HG03103 (cell line): ENCODE measurements at regions not wholly inside any gene's neighbourhood (a gene's known extent, or its start where the extent isn't known, plus 50 kb on each side); places are given as distances from the start of the nearest gene placed in this dataset.

Source experiments
- ATAC-seq: cut with Tn5 transposase; IDR thresholded peaks from one replicate; pipeline ENCODE4 v1.9.1; 2021; ENCODE audit warnings: low read depth; ENCODE audit not compliant: unreplicated experiment

DNA sequence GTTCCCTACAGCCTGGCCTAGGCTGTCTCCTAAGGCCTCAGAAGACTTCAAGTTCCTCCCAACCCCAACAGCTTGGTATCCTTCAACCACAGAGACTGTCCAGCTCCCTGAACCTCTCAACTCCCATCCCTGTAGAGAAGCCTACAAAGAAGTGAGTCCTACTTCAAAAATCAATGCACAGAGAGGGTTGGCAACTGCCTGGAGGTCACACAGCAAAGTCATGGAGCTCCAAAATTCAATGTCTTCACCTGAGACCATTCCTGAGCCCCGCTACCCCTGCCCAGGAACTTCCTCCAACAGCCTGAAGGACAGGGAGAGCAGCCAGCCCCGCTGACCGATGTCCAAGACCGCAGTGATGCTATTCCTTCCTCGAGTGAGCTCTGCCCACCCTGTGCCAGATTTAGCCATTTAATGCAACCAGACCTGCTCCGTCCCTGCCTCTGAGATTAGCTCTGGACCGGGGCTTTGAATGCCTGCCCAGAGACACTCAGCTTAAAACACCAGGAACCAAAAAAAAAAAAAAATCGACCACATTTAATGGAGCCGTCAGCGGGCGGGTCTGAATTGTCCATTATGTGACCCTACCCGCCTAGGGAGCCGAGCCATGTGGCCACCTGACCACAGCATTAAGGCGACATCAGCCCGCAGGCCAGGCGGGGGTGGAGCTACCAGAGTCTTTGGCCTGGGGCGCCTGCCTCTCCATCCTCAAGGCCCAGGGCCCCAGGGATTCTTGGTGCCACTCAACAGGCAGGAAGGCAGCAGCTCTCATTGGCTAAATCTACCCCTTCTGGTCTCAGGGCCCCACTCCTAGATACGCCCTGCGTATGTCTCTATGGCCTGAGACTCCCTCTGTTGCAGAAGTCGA is 148.6 kb downstream of the SYF2 start:
- no peak for ATAC-seq

DNA sequence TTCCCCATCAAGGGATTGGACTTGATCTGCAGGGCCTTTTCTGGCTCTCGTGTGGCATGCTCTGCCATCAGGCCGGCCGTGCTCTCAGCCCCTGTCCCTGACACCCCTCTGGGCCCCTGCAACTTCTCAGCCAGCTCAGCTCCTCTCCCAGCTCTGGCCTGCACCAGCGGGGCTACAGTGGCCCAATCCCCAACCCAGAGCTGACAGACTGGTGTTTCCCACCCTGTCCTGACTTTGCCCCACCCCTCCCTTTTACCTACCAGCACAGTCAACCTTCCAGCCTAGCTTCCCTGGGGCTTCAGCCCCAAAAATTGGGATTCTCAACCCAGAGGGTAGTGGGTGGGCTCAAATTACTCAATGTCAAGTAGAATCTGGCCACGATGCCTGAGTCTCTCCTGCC is 149.3 kb downstream of the SYF2 start:
- no peak for ATAC-seq

DNA sequence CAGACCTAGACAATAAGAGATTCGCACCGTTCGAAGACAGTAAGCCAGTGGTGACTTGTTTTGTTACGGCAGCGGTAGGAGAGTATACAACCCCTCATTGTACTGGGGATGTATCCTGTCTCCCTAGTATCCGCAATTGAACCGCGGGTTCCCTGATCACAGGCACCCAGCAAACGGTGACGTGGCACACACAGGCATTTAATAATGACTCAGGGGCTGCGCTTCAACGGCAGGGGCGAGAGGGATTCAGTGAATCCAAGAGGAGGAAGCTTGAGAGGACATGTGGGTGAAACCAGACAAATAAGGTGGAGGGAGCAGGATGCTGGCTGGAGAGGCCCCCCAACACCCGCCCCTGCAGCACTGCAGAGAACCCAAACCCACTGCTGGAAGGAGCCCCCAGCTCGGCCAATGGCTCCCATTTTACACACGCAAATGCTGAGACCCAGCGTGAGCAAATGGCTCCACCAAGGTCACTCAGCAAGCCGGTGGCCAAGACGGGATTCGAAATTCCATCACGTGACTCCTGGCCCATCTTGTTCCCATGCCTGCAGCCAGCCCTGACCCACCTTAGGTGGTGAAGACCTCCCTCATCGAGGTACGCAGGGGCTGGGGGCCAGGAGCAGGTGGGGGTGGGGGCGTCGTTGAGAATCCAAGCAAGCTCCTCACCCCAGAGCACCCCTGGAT is 149.9 kb downstream of the SYF2 start:
- ATAC-seq, result no peak

DNA sequence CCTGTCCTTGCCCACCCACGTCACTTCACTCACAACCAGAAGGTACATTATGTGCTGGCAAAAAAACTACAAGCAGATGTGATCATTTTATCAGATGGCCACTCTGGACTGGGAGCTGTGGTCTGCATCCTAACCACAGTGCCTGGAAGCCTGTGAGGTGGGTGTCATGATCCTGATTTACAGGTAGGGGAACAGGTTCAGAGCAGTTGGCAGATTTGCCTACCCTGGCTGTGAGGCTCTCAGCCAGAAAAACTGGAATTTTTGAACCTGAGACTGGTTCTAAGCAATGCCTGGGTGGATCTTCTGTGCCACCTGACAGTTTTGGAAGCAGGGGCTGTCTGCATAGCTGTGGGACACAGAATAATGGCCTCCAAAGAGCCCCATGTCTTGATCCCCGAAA is 150.8 kb downstream of the SYF2 start:
- no peak for ATAC-seq

DNA sequence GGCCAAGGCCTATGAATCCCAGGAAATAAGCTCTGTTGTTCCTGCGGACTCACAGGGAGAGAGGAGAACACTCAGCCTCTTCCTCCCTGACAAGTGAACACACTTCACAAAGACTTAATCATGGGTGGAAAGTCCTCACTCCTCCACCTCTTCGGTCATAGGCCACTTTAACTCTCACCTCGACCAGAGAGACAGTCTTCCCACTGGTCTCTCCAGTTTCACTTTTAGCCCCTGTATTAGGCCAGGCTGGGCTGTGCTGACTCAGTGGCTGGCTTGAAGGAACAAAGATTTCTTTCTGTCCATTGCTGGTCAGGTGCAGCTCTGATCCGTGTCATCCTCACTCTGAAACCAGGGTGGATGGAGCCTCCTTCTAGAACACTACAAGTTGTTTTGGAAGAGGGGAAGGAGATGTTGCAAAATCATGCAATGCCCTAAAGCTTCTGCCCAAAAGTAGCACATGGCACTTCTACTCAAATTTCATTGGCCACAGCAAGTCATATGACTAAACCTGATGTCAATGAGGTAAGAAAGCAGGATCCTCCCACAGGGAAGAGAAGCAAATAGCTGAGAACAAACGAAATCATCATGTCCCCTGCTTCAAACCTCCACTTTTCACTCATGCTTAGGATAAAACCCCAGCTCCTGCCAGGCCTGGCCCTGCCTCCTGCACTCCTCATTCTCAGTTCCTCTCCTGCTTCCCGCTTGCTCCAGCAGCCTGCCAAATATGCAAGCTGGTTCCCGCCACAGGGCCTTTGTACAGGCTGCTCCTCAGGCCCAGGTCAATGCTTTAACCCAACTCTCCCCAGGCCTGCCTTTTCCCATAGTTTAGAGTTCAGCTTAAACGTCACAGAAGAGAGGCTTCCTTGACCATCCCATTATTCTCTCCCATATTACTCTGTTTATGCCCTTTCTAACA is 150.5 kb upstream of the RUNX3 start:
- no peak for ATAC-seq

DNA sequence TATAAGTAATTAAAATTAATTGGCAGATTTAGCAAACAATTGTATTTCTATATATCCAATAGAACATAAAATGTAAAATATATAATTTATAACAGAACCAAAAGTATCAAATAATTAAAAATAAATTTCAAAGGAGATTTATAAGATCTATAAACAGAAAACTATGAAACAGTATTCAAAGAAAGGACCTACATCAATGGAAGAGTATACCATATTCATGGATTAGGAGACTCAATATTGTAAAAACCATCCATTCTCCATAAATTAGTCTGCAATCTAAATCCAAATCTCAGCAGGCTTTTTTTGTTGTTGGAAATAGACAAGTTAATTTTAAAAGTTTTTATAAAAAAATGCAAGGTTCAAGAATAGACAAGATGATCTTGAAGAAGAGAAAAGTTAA is 149.0 kb upstream of the RUNX3 start:
- no peak for ATAC-seq

DNA sequence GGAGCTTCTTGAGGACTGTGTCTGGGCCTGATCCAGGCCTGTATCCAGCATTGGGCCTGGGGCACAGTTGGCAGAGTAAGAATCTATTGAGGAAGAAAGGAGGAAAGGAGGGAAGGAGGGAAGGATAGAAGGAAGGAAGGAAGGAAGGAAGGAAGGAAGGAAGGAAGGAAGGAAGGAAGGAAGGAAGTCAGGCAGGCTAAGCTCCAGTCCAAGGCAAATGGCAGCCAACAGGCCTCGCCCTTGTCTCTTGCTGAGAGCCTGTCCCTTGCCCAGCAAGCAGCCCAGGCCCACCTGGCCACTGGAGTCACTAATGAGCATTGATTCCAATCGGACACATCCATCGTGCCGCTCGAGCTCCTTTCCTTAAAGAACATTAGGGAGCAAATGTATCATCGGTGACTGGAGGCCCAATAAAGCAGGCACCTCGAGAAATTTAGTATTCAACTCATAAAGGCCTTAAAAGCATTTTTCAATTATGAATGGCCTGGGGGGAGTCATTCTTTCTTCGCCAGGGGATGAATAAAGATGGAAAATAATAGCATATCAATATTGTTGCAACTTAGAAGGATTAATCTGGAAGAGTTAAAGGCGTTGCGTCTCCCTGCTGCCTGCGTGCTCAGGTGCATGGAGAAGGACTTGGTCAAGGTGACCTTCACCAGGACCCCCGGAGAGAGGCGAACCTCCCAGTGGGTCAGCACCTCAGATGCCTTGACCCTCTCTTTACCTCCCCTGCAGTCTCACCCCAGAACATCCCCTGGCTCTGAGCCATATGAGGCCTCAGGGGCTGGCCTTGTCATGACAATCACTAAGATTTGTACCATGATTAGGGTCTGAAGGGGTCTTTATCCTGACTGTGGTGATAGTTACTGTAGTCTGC is 144.5 kb upstream of the RUNX3 start:
- no peak for ATAC-seq

DNA sequence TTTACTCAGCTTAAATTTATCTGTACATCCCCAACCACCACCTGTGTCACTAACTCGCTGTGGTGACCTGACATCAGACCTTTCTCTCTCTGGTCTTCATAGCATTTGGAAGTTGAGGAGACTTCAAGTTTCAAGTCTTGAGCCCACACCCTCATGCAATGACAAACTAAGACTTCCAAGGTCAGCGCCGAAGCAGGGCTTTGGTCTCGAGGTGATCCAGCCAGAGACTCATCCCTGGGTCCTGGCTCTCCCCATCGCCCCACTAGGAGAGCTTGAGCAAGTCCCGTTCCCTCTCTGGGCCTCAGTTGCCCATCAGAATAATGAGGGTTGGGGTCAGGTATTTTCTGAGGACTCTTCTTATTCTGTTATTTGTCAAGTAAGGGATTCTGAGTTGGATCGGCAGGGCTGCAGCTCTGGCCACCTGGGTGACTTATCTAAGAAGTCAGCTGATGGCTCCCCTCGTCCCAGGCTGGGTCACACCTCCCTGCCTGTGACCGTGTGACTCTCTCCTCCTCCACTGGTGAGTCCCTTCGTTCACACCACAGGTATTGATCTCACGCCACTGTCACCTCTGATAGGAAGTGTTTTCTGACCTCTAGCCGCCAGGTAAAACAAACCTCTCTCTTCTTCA is 143.7 kb upstream of the RUNX3 start:
- no peak for ATAC-seq

DNA sequence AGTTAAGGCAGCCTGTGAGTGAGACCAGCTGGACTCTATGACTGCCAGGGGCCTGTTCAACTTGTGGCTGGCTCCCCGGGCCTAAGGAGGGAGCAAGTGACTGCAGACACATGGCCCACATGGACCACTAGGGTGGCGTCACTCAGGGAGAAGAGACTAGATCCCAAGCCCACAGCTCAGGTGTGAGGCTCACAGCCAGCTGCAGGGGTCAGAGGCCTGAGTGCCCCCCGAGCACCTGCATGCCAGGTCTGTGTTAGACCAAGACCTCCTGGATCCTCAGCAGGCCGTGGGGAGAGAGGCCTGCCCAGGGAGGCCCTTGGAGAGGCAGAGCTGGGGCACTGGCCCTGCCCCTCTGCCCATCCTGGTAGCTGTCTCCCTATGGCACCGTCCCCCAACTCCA is 142.4 kb upstream of the RUNX3 start:
- no peak for ATAC-seq

DNA sequence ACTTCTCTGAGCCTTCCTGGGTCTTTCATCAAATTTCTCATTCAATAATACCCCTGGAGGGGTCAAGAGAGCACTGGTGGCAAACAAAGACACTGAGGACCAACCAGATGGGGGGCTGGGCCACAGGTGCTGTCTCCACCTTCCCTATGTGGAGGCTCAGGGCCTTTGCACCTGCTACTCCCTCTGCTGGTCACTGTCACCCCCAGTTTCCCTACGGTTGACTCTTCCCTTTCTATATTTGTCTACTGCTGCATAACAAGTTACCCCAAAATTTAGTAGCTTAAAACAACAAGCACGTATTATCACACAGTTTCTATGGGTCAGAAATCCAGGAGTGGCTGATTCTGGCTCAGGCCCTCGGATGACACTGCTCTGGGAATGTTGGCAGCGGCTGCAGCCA is 138.8 kb upstream of the RUNX3 start:
- no peak for ATAC-seq

DNA sequence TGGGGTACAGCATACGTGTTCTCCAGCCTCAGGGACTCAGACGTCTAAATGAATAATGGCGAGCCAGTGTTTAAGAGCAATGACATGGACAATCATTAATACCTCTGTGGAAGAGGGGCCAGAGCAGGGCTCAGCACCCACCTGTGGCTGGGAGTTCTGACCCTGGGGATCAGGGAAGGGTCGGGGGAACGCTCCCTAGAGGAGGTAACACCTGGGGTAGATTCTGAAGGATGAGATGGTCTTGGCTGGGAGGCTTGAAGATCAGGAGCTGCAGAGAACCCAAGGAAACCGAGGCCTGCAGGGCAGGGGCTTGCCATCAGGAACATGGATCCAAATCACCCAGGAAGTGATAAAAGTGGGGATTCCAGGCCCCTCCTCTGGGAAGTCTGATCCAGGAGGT is 138.2 kb upstream of the RUNX3 start:
- ATAC-seq, result no peak

DNA sequence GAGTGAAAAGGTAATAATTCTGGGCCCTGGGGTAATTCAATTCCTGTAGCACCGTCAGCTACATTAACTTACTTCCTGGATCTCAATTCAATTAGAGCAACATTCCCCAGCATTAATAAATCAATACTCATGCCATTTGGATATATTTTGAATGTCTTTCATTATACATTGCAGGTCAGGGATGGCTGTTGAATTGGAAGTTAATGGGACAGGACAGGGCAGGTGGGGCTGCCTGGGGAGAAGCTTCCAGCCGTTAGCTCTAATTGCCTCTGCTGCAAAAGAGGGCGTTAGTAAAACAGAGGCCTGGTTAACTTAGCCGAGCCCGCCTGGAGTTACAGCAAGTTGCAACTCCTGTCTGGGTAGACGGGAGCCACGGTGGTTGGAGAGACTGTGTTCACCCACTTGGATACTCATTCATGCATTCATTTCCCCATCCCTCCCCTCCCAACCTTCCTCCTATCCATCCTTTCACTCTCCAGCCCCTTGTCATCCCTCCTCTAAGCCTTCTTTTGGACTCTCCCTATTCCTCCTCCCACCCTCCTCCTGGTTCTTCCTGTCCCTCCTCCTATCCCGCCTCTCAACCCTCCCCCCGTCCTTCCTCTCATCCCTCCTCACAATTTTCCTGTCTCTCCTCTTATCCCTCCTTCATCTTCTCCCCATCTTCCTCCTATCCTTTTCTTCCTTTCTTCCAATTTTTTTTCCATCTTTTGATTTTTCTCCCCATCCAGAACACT is 137.6 kb upstream of the RUNX3 start:
- no peak for ATAC-seq

DNA sequence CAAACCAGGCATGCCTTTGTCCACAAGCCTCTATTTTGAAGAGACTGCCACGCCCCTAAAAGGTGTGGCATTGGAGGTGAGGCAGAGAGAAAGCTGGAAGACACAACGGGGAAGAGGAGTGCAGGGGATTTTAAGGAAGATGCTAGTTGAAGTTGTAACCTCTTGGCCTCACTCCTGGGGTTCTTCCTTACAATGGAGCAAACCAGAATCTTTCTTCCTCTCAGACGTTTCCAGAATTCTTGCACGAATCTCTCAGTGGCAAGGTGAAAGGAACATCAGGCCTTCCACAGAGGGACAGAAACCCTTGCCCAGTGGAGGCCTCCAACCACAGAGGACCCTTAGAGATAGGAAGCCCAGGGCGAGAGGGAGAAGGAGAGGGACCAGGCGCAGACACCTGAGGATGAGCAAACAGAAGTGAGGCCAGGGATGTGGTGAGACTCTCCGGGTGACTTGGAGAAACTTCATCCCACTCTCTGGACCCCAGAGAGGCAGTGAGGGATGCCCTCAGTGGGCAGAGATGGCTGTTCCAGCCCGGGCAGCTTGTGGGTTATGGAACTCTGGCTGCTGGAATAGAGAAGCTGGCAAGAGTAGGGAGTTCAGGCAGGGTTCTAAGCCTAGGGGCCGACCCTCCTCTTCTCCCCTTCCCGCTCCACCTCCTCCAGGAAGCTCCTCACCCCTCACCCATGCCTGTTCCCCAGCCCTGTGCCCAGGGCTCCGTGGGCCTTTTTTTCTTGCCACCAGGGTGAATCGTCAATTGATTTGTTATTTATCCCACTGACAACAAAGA is 136.8 kb upstream of the RUNX3 start:
- no peak for ATAC-seq

DNA sequence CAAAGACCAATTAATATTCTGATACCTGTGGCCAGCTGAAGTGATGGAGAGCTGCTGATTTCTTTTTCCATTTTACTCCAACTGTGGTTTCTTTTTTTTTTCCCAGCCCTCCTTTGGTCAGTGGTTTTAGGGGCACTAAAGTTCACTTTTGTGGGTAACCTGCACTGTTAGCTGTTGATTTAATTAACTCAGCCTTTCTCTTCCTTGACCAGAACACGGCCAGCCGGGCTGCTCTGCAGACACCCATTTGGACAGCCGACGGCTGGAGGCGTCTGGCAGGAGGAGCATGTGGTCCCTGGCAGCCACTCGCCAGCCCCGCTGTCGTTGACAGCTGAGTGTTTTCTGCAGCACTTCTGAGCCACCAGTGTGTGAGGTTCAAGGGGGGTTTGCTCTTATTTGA is 136.2 kb upstream of the RUNX3 start:
- ATAC-seq, result no peak

DNA sequence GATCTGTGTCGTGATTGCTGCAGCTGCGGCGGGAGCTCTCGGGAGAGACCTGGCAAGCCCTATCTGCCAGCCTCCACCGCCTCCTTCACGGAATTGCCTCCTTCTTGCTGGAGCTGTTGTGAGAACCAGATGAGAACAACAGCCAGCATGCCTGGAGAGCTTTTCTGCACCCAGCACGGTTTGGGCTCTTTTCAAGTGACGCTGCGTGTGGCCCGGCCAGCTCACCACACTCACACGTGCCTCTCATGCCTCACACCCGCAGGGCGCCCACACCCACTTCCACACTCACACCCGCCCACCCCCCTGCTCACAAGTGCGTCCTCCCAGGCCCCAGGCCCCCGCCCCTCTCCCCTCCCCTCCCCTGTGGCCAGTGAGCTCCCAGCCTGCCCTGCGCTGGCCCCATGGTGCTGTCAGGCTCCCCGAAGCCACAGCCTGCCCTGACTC is 135.7 kb upstream of the RUNX3 start:
- no peak for ATAC-seq

DNA sequence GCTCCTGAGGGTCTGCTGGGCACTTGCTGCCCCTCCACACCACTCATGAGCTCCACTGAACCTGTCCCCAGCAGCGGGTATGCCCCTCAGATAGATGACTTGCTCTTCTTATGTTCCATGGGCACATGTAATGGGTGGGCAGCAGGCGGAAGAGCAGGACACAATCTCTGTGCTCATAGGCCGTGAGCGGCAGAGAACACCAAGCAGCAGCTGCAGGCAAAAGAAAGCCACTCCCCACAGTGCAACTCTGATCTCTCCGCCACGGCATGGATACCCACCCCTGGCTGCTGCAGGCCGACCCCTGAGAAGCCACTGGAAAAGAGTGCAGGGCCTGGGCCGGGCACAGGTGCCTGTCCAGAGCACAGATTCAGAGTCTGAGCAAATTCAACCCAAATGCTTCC is 135.2 kb upstream of the RUNX3 start:
- no peak for ATAC-seq

DNA sequence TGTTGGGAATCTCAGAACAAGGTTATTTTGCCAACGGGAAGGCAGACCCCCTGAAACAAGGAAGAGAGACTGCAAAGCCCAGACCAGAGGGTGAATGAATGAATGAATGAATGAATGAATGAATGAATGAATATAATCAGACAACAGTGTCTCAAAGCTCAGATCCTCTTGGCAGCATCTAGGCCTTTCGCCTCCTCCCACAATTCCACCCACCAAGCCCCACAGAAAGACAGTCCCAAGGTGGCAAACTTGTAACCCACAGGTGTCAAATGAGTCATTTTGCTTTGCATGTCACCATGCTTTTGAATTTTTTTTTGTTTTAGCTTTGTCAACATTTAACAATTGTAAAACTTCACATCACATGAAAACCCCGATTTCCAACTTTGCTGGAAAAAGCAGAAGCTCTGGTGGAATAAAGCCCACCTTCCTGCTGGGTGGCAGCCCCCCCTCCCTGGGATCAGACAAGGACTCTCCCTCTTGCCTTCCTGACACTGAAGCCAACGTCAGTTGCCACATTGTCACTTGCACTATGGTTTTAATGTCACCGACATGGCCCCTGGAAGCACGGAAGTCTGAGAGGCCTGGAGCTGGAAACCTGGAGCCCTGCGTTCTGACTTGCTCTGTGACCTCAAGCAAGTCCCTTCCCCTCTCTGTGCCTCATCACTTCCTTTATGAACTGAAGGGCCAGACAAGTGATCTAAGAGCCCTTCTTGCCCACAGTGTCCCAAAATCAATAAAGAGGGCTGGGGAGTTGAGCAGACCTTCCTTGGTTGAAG is 134.6 kb upstream of the RUNX3 start:
- no peak for ATAC-seq
